ENCODE measurements at regions not wholly inside any gene's neighbourhood (a gene's known extent, or its start where the extent isn't known, plus 50 kb on each side); places are given as distances from the start of the nearest gene placed in this dataset.

DNA sequence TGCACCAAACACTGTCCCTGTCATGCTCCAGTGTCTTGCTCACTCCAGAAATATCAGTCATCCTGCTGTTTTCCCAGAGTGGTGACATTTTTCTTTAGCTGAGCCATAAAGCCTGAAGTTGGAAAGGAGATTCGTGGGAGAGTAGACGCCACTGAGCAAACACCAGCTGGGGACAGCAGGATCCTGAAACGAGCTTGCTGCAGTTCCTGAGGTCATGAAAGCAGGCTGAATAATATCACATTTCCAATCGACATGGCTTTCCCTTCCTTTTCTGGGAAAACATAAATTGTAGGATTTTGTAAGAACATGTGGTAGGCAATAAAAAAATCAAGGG, 276.4 kb downstream of the CDCA7 start:
- no peak overlapping the region for H3K4me3 Mint-ChIP-seq
- no peaks in the 10 kb centered on the region for H3K4me1 Mint-ChIP-seq
- H3K27ac Mint-ChIP-seq = no peak overlapping the region
- ATAC-seq (replicated peaks) = no peak
- no peaks in the 10 kb centered on the region for H3K9me3 Mint-ChIP-seq
- peaks cover 20% of the 10 kb centered on the region in 2 donors for H3K27me3 Mint-ChIP-seq
- no peaks in the 10 kb centered on the region for H3K36me3 Mint-ChIP-seq
- DNase-seq = no peak

DNA sequence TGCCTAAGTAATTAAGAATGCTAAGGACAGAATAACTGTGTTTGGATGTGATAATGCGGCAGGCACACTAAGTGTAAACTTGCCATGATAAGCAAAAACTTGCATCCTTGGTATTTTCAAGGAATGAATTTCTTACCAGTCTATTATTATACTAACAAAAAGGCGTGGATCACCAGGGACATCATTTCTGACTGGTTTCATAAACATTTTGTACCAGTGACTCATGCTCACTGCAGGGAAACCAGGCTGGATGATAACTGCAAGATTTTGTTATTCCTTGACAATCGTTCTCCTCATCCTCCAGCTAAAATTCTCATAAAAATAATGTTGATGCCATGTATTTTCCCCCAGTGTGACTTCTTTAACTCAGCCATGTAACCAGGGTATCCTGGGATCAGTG, 289.5 kb downstream of the CDCA7 start:
- Mint-ChIP-seq H3K9me3 (no peaks in the 10 kb centered on the region), H3K4me3 (no peak overlapping the region), H3K36me3 (no peaks in the 10 kb centered on the region), H3K27ac (no peak overlapping the region), H3K27me3 (peaks cover 0 to 4% of the 10 kb centered on the region in 2 donors), H3K4me1 (no peaks in the 10 kb centered on the region)
- ATAC-seq (replicated peaks) = no peak
- no peak for DNase-seq

DNA sequence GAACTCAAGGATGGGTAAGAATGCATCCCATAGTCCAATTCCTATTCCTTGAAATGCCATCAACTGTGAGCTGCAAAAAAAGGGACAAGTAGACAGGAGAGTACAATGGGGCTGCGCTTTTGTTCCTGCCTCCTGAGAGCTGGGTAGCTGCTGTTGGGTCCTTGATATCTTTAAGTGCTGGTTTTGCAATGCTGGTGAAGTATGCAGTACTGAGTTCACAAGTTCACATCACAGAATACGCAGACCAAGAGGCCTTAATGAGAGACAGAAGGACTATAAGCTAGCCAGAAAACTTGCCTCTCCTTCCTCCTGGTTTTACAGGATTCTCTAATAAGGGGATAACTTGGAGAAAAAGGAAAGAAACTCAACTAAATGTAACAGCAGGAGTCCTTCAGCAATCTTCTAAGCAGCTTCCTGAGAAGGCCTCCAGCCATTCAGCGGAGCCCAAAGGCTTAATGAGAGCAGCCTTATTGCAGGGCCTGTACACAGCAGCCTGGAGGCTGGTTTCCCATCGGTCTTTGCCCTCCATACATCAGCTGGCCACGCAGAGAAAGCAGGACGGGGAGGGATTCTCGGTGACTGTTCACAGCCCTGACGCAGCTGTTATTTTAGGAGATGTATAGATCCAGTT, 293.1 kb downstream of the CDCA7 start:
- H3K4me1 Mint-ChIP-seq = no peaks in the 10 kb centered on the region
- H3K36me3 Mint-ChIP-seq = no peaks in the 10 kb centered on the region
- no peak overlapping the region for H3K4me3 Mint-ChIP-seq
- H3K27me3 Mint-ChIP-seq = peaks cover 0 to 4% of the 10 kb centered on the region in 2 donors
- no peaks in the 10 kb centered on the region for H3K9me3 Mint-ChIP-seq
- no peak for DNase-seq
- ATAC-seq (replicated peaks) = no peak
- H3K27ac Mint-ChIP-seq = no peak overlapping the region

DNA sequence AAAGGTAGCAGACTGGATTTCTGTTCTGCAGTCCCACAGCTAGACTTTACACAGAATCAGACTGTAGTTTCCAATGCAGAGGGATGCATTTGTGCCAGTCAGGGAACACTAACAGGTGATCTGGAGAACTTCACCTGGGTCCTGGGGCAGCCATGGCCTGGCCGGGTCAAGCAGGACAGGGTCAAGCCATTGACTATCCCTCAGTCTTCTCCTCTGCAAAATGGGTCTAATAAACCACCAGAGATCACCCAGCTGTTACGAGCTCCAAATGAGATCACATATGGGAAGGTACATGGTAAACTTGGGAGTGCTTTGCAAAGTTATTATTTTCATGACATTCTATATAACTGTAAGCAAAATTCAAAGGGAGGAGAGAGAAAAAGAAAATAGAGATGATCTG, 294.1 kb downstream of the CDCA7 start:
- DNase-seq (no peak), ATAC-seq (replicated peaks) (no peak)
- Mint-ChIP-seq H3K27ac (no peak overlapping the region), H3K36me3 (no peaks in the 10 kb centered on the region), H3K27me3 (peaks cover 0 to 4% of the 10 kb centered on the region in 2 donors), H3K4me1 (no peaks in the 10 kb centered on the region), H3K9me3 (no peaks in the 10 kb centered on the region), H3K4me3 (no peak overlapping the region)

DNA sequence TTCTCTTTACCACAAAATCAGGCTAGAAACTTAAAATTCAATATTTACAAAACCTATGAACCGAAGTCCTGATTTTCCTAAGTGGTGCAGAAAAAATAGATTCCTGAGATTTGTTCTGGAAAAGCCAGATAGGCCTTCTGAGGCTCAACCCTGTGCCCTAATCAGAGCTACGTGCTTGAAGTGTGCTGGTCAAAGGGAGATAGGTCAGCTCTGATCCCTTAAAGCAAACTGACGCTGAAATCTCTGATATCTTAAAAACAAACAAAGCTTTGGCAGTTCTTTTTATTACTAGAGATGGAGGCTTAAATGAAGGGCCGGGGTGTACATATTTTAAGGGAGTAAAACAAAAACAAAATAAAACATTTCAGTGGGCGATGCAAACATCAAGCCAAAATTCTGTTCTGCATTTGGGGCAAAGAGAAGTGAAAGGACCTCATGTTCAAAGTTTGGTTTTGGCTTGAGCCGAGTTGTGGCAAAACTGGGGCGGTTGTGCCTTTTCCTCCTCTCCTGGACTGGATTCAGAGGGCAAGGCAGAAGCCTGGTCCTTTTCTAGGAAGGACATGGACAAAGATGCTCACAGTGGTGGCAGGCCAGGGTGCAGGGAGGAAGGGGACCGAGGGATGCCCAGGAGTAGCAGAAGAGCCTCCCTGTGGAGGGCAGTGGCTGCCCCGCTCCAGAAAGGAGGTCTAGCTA, 295.0 kb downstream of the CDCA7 start:
- Mint-ChIP-seq H3K36me3 (no peaks in the 10 kb centered on the region), H3K27ac (no peak overlapping the region), H3K27me3 (peaks cover 0 to 12% of the 10 kb centered on the region in 2 donors), H3K4me3 (no peak overlapping the region), H3K9me3 (no peaks in the 10 kb centered on the region), H3K4me1 (no peaks in the 10 kb centered on the region)
- DNase-seq = no peak
- ATAC-seq (replicated peaks) = no peak

DNA sequence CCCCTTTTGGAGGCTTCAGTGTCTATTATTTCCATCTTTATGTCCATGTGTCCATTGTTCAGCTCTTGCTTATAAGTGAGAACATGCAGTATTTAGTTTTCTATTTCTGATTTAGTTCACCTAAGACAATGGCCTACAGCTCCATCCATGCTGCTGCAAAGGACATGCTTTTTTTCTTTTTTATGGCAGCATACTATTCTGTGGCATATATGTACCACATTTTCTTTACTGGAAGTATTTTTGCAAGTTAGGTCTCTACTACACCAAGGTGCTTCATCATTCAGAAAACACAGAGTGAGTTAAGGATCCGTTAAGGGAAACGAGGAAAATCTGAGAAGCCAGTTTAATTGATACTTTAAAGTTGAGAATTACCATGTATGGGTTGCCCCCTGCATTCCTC, 297.2 kb downstream of the CDCA7 start:
- H3K27ac Mint-ChIP-seq = no peak overlapping the region

DNA sequence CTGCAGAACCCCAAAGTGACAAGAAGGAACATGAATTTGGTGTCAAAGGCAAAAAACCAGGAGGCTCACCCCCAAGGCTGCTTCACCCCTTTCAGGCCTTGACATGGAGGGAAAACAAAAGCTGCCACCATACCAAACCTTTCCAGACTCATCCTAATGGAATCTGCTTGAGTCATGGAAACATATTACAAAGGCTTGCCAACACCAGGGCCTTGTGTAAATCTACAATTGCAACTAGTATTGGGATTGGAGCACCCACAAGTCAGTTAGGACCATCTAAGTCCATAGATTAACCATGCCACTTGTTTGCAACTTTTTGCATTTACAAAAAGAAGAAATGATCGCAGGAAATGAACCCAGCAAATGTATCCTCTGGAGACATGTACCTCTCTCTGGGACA, 297.6 kb downstream of the CDCA7 start:
- ATAC-seq (replicated peaks) (no peak), DNase-seq (no peak)
- Mint-ChIP-seq H3K27ac (no peak overlapping the region), H3K4me3 (no peak overlapping the region), H3K4me1 (no peaks in the 10 kb centered on the region), H3K9me3 (no peaks in the 10 kb centered on the region), H3K27me3 (peaks cover 6 to 15% of the 10 kb centered on the region in 2 donors), H3K36me3 (no peaks in the 10 kb centered on the region)

More for the DNA sequence above, 297.2 kb downstream of the CDCA7 start:
- Mint-ChIP-seq H3K4me3 (no peak overlapping the region), H3K4me1 (no peaks in the 10 kb centered on the region), H3K9me3 (no peaks in the 10 kb centered on the region), H3K27me3 (peaks cover 2 to 15% of the 10 kb centered on the region in 2 donors), H3K36me3 (no peaks in the 10 kb centered on the region)
- ATAC-seq (replicated peaks) (no peak), DNase-seq (no peak)

DNA sequence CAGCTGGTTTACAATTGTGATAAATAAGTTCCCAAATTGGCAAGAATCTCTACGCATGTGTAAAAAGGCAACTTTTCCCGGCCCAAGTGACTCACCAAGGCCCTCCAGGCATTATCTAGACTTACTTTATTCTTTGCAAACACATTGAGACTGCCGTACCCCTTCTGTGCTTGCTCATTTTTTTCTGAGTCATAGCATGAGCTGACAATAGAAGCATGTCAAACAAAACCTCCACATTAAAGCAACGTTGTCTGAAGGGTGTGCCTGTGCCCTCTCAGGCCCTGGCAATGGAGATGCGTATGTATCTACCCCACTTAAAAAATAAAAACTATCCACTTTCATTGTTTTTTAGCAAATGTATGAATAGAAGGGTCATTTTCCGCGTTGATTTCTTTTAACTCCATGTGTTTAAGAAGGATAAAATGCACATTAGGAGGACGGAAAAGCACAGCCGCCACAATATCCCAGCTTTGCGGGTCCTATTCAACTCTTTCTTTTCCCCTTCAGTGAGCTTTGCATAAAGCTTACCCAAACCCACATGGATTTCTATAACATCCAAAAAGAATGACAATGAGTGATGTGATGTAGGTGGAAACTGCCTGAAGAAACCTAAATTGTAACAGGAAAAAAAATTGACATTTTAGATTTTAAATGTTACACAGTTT, 298.2 kb downstream of the CDCA7 start:
- H3K27me3 Mint-ChIP-seq = peaks cover 6 to 15% of the 10 kb centered on the region in 2 donors
- no peak overlapping the region for H3K27ac Mint-ChIP-seq
- H3K36me3 Mint-ChIP-seq = no peaks in the 10 kb centered on the region
- DNase-seq (no peak), ATAC-seq (replicated peaks) (no peak)
- H3K9me3 Mint-ChIP-seq = no peaks in the 10 kb centered on the region
- no peaks in the 10 kb centered on the region for H3K4me1 Mint-ChIP-seq
- H3K4me3 Mint-ChIP-seq = no peak overlapping the region

DNA sequence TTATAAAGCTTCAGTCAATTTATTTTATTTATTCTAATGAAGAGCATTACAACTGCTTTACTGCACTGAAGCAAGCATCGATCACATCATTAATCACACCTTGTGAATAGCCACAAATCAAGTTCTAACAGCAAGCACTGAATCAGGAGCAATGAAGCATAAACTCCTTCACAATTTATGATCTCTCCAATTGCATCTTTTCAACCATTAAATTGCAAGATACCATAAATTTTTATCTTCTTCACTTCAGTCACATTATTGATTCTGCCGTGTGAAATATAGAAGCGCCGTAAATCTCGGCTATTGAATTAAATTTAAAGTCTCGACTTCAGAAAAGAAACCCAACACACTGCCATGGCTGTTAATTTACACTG, 298.7 kb downstream of the CDCA7 start:
- Mint-ChIP-seq H3K4me3 (no peak overlapping the region), H3K9me3 (no peaks in the 10 kb centered on the region), H3K4me1 (no peaks in the 10 kb centered on the region), H3K27me3 (peaks cover 6 to 15% of the 10 kb centered on the region in 2 donors), H3K27ac (no peak overlapping the region), H3K36me3 (no peaks in the 10 kb centered on the region)
- ATAC-seq (replicated peaks) (no peak), DNase-seq (no peak)

DNA sequence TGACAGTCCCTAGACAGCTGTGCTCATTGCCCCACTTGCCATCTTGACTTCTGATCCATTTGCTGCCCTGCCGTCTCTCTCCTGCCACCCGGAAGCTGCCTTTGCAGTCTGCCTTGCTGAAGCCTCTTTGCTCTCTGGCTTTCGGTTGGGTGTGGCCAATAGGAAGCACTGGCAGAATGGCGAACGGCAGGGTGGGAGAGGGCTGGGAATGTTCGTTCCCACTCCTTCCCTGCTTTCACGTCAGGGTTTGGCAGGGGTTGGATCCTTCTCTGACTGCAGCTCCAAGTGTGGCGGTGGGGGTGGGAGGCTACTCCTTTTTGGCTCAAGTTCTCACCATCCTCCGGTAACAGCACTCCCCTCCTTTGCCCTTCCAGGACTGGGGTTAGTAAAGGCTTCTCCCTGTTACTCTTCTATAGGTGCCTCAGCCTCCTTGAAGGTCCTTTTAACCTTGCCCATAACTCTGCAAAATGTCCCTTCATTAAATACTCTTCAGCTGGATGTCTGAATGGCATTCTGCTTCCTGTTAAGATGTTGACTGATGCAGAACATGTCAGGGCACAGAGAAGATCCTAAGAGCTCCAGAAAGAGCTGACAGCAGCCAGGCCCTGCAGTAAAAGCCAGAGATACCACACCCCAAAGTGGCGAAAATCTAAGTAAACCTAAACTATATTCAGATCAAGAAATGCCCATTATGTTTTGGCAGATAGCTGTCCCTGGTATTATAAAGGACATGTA, 299.7 kb downstream of the CDCA7 start:
- DNase-seq (no peak), ATAC-seq (replicated peaks) (no peak)
- Mint-ChIP-seq H3K36me3 (no peaks in the 10 kb centered on the region), H3K4me1 (no peaks in the 10 kb centered on the region), H3K4me3 (no peak overlapping the region), H3K27me3 (peaks cover 6 to 15% of the 10 kb centered on the region in 2 donors), H3K27ac (no peak overlapping the region), H3K9me3 (no peaks in the 10 kb centered on the region)

DNA sequence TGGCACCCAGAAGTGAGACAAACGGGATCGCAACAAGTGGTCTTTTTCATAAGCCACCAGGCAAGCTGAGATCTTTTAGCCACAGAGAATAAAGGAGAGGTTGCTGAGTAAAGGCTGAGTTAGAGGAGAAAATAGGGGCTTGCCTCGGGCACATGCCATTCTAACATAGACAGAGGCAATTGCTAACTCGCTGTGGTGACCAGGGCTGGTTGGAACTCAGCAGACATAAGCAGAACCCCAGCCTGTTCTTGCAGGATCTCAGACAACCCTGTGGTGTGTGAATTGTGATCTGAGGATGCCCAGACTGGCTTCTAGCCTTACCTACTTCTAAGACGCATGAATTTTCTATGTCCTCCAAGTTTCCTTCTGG, 300.2 kb downstream of the CDCA7 start:
- Mint-ChIP-seq H3K4me1 (no peaks in the 10 kb centered on the region), H3K27ac (no peak overlapping the region), H3K9me3 (no peaks in the 10 kb centered on the region), H3K4me3 (no peak overlapping the region), H3K27me3 (peaks cover 6 to 12% of the 10 kb centered on the region in 2 donors), H3K36me3 (no peaks in the 10 kb centered on the region)
- ATAC-seq (replicated peaks) (no peak), DNase-seq (no peak)

DNA sequence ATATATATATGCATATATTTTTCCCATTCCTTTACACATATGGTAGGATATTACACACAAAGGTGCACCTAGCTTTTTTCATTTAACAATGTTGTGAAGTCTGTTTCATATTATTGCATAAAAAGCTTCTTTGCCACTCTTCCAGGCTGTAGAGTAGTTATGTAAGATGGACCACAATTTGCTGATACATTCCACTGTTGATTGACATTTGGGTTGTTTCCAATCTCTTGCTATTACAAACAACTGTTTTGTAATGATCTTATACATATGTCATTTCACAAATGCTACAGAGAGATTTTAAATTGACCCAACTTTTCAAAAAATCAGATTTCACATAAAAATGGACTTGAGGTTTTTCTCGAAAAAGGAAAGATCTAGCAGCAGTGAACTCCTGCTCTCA, 301.4 kb downstream of the CDCA7 start:
- DNase-seq = no peak
- Mint-ChIP-seq H3K4me3 (no peak overlapping the region), H3K27ac (no peak overlapping the region), H3K9me3 (no peaks in the 10 kb centered on the region), H3K27me3 (peaks cover 6 to 11% of the 10 kb centered on the region in 2 donors), H3K36me3 (no peaks in the 10 kb centered on the region), H3K4me1 (no peaks in the 10 kb centered on the region)
- ATAC-seq (replicated peaks) = no peak

DNA sequence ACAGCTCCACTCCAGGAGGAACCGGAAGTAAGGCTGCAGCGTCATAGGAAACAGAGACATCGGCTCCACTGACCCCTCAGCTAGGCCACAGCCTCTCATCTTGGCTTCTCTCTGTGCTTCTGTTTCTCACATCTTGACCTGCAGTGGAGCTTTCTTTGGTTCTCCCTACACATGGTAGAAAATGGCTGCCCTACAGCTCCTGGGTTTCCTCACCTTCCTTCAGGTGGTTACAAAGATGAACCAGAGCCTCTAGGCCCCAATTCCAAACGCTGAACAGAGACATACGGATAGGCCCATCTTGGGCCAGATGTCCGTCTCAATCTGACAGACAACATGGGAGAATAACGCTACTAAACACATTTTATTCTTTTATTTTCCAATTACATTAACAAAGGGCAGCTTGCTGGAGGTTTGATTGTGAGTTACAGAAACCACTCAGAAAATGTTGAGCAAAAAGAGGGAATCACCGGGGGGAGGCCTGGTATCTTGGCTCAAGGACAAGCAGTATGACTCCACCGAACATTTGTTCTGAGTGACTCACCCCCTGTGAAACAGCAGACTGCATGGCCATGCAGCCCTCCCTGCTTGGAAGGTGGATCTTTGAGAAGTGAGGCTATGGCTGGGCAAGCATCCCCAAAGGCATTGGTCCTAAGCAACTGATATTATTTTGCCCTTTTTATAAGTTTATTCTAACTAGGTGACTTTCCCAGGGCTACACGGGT, 303.5 kb downstream of the CDCA7 start:
- no peak overlapping the region for H3K4me3 Mint-ChIP-seq
- H3K27ac Mint-ChIP-seq = no peak overlapping the region
- no peaks in the 10 kb centered on the region for H3K36me3 Mint-ChIP-seq
- DNase-seq (no peak), ATAC-seq (replicated peaks) (no peak)
- peaks cover 13 to 14% of the 10 kb centered on the region in 2 donors for H3K27me3 Mint-ChIP-seq
- no peaks in the 10 kb centered on the region for H3K4me1 Mint-ChIP-seq
- no peaks in the 10 kb centered on the region for H3K9me3 Mint-ChIP-seq

DNA sequence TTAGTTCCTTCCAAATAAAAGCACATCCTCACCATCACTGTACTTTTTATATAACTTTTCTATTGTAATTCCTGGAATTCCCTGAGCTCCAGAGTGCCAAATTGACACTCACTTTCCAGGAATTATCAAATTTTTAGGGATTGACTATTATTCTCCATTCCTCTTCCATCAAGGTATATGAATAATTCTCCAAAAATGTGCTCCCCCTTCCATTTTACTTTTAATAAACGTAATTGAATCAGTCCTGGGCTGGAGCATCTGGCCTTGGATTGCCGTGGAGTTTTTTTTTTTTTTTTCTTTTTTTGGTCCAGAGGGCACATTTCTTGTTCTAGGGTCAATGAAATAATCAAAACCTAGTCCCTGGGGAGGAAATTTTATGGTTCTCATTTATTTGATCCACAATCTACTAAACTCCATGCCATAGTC, 304.3 kb downstream of the CDCA7 start:
- ATAC-seq (replicated peaks) (no peak), DNase-seq (no peak)
- H3K36me3 Mint-ChIP-seq = no peaks in the 10 kb centered on the region
- H3K4me3 Mint-ChIP-seq = no peak overlapping the region
- H3K9me3 Mint-ChIP-seq = no peaks in the 10 kb centered on the region
- peaks cover 18 to 22% of the 10 kb centered on the region in 2 donors for H3K27me3 Mint-ChIP-seq
- no peak overlapping the region for H3K27ac Mint-ChIP-seq
- H3K4me1 Mint-ChIP-seq = no peaks in the 10 kb centered on the region

All from stimulated activated naive B cell treated with anti-CD40 and anti-IgM and Interleukin-4, amounts not matched to agents 10 μg/mL and 1 μg/mL and 100 μg/mL, for 72 hours (primary cell).